HEK293 (cell line): ENCODE measurements at regions not wholly inside any gene's neighbourhood (a gene's known extent, or its start where the extent isn't known, plus 50 kb on each side); places are given as distances from the start of the nearest gene placed in this dataset.
"Not testable (repeated sequence)": the region's sequence is repeated elsewhere in the genome, so short reads cannot be mapped to it uniquely, and the experiment has no call there.

ENCODE experiments used
- CTCF ChIA-PET: fragments of 350-600 bp; formaldehyde crosslinking; extraction: SDS; loops from one replicate; lab custom pipeline; 2021; ENCODE audit warnings: antibody characterized with exemption; lab: Yijun Ruan, JAX
- POLR2A ChIA-PET: fragments of 300-600 bp; formaldehyde crosslinking; extraction: SDS; loops from one replicate; lab custom pipeline; 2020; ENCODE audit warnings: antibody characterized with exemption, inconsistent platforms; lab: Yijun Ruan, JAX
- H3K27ac ChIP-seq: fragments of 200-500 bp; sonication (Bioruptor generic); 2 replicates; pipeline ENCODE4 v1.5.1; 2014; ENCODE audit warnings: low read depth, low read length, control low read depth, inconsistent platforms; ENCODE audit errors: extremely low read depth
- H3K36me3 ChIP-seq, 2 experiments: fragments of 200-500 bp in 1 of 2; sonication (Bioruptor generic) in 1 of 2; 1 replicate in 1 of 2; 2 replicates in 1 of 2; pipeline ENCODE4 v1.5.1; 2014 to 2017; ENCODE audit warnings: inconsistent platforms in 2 of 2, low read length in 2 of 2; ENCODE audit not compliant: control insufficient read depth in 2 of 2, insufficient read depth in 1 of 2
- H3K4me1 ChIP-seq: fragments of 200-500 bp; sonication (Bioruptor generic); 2 replicates; pipeline ENCODE4 v1.5.1; 2014; ENCODE audit warnings: mild to moderate bottlenecking, low read length, inconsistent platforms; ENCODE audit not compliant: control insufficient read depth, insufficient read depth
- H3K4me3 ChIP-seq: 2 replicates; pipeline ENCODE4 v1.5.1; 2011; ENCODE audit warnings: low read depth, mild to moderate bottlenecking, control low read depth, low read length, moderate library complexity
- H3K9me3 ChIP-seq: fragments of 200-500 bp; sonication (Bioruptor generic); 2 replicates; pipeline ENCODE4 v1.5.1; 2014; ENCODE audit warnings: low read depth, low read length, inconsistent platforms; ENCODE audit not compliant: control insufficient read depth, insufficient read depth
- FEZF1 ChIP-seq: fragments of 450-650 bp; formaldehyde crosslinking; IDR thresholded peaks from 2 replicates; pipeline ENCODE4 v1.5.1; 2016; ENCODE audit warnings: missing biosample characterization, missing genetic modification characterization
- KLF10 ChIP-seq: fragments of 450-650 bp; IDR thresholded peaks from 2 replicates; pipeline ENCODE4 v1.5.1; 2018; ENCODE audit warnings: missing biosample characterization, mild to moderate bottlenecking, missing genetic modification characterization
- PRDM1 ChIP-seq: fragments of 450-650 bp; formaldehyde crosslinking; IDR thresholded peaks from 2 replicates; pipeline ENCODE4; 2016; ENCODE audit warnings: missing biosample characterization, missing genetic modification characterization
- SCRT1 ChIP-seq: fragments of 450-650 bp; formaldehyde crosslinking; IDR thresholded peaks from 2 replicates; pipeline ENCODE4 v1.5.1; 2016; ENCODE audit warnings: missing biosample characterization, missing genetic modification characterization, borderline replicate concordance
- TRIM28 ChIP-seq: IDR thresholded peaks from 2 replicates; pipeline ENCODE4 v1.6.1; 2011; ENCODE audit warnings: low read length, control low read depth, borderline replicate concordance
- WT1 ChIP-seq: fragments of 450-650 bp; formaldehyde crosslinking; IDR thresholded peaks from 2 replicates; pipeline ENCODE4 v1.5.1; 2016; ENCODE audit warnings: missing biosample characterization, missing genetic modification characterization
- ZBTB1 ChIP-seq: fragments of 450-650 bp; formaldehyde crosslinking; IDR thresholded peaks from 2 replicates; pipeline ENCODE4 v1.5.1; 2016; ENCODE audit warnings: missing biosample characterization, missing genetic modification characterization
- ZNF10 ChIP-seq: fragments of 450-650 bp; formaldehyde crosslinking; IDR thresholded peaks from 2 replicates; pipeline ENCODE4 v1.5.1; 2017; ENCODE audit warnings: missing biosample characterization, missing genetic modification characterization
- ZNF16 ChIP-seq: fragments of 450-650 bp; formaldehyde crosslinking; IDR thresholded peaks from 2 replicates; pipeline ENCODE4 v1.5.1; 2016; ENCODE audit warnings: low read depth, missing biosample characterization, missing genetic modification characterization
- ZNF19 ChIP-seq: fragments of 450-650 bp; formaldehyde crosslinking; IDR thresholded peaks from 2 replicates; pipeline ENCODE4; 2016; ENCODE audit warnings: missing biosample characterization, missing genetic modification characterization, low read depth
- ZNF2 ChIP-seq: fragments of 450-650 bp; formaldehyde crosslinking; IDR thresholded peaks from 2 replicates; pipeline ENCODE4 v1.5.1; 2016; ENCODE audit warnings: missing biosample characterization, missing genetic modification characterization
- ZNF280D ChIP-seq: fragments of 450-650 bp; formaldehyde crosslinking; IDR thresholded peaks from 2 replicates; pipeline ENCODE4 v1.5.1; 2016; ENCODE audit warnings: missing biosample characterization, missing genetic modification characterization
- ZNF335 ChIP-seq: fragments of 450-650 bp; formaldehyde crosslinking; conservative IDR thresholded peaks from 2 replicates; pipeline ENCODE4 v1.5.1; 2016; ENCODE audit warnings: missing biosample characterization, missing genetic modification characterization
- ZNF350 ChIP-seq: fragments of 450-650 bp; formaldehyde crosslinking; IDR thresholded peaks from 2 replicates; pipeline ENCODE4 v1.5.0; 2017; ENCODE audit warnings: missing biosample characterization, mild to moderate bottlenecking, missing genetic modification characterization
- ZNF404 ChIP-seq: fragments of 450-650 bp; formaldehyde crosslinking; IDR thresholded peaks from 2 replicates; pipeline ENCODE4 v1.5.1; 2017; ENCODE audit warnings: missing biosample characterization, missing genetic modification characterization
- ZNF423 ChIP-seq: fragments of 450-650 bp; formaldehyde crosslinking; IDR thresholded peaks from 2 replicates; pipeline ENCODE4 v1.5.1; 2016; ENCODE audit warnings: missing biosample characterization, missing genetic modification characterization
- ZNF544 ChIP-seq: fragments of 450-650 bp; formaldehyde crosslinking; IDR thresholded peaks from 2 replicates; pipeline ENCODE4 v1.5.0; 2017; ENCODE audit warnings: missing biosample characterization, missing genetic modification characterization
- ZNF585B ChIP-seq: fragments of 450-650 bp; formaldehyde crosslinking; IDR thresholded peaks from 2 replicates; pipeline ENCODE4 v1.5.1; 2016; ENCODE audit warnings: missing biosample characterization, missing genetic modification characterization
- ZNF600 ChIP-seq: fragments of 450-650 bp; formaldehyde crosslinking; IDR thresholded peaks from 2 replicates; pipeline ENCODE4 v1.5.1; 2016; ENCODE audit warnings: missing biosample characterization, missing genetic modification characterization
- ZNF621 ChIP-seq: fragments of 450-650 bp; formaldehyde crosslinking; IDR thresholded peaks from 2 replicates; pipeline ENCODE4 v1.5.1; 2017; ENCODE audit warnings: missing biosample characterization, missing genetic modification characterization
- ZNF623 ChIP-seq: fragments of 450-650 bp; formaldehyde crosslinking; IDR thresholded peaks from 2 replicates; pipeline ENCODE4 v1.5.1; 2016; ENCODE audit warnings: missing biosample characterization, missing genetic modification characterization
- ZNF670 ChIP-seq: fragments of 450-650 bp; formaldehyde crosslinking; IDR thresholded peaks from 2 replicates; pipeline ENCODE4 v1.5.1; 2016; ENCODE audit warnings: missing biosample characterization, missing genetic modification characterization, low read depth
- ZSCAN16 ChIP-seq: fragments of 450-650 bp; formaldehyde crosslinking; IDR thresholded peaks from 2 replicates; pipeline ENCODE4 v1.5.1; 2016; ENCODE audit warnings: missing biosample characterization, missing genetic modification characterization
- TF ChIP-seq, protein P1 (sequence below): fragments of 450-650 bp; formaldehyde crosslinking; optimal IDR thresholded peaks from 2 replicates; pipeline ENCODE3; 2016; ENCODE audit warnings: missing biosample characterization, mild to moderate bottlenecking, missing genetic modification characterization
- TF ChIP-seq, protein P2 (sequence below): fragments of 450-650 bp; formaldehyde crosslinking; IDR thresholded peaks from 2 replicates; pipeline ENCODE4 v1.5.1; 2017; ENCODE audit warnings: missing biosample characterization, missing genetic modification characterization
- TF ChIP-seq, protein P3 (sequence below): fragments of 450-650 bp; formaldehyde crosslinking; IDR thresholded peaks from 2 replicates; pipeline ENCODE4 v1.5.1; 2017; ENCODE audit warnings: missing biosample characterization, missing genetic modification characterization

DNA sequence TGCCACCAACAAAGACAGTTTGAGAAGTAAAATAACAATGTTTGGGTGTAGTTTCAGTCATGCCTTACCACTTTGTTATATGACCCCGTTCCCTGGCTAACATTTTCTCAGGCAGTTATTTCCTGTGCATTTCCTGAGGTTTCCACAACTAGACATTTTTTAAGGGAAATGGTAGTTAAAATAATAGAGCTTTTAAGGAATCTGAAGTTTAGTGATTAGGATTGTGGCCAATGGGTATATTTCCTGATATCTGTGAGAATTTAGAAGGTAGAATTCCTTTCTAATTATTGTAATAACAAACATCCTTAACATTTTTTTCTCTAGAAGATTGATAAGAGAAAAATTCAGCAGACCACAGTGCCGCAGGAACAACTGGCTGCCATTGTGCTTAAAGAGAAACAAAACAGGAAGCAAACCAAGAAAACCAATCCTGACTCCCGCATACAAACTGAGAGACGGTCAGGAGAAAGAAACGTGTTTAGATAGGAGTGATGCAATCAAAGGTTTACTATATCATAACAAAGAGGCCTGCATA, 193.6 kb downstream of the MBL2 start (continued):
- TF ChIP-seq, protein P1, sequence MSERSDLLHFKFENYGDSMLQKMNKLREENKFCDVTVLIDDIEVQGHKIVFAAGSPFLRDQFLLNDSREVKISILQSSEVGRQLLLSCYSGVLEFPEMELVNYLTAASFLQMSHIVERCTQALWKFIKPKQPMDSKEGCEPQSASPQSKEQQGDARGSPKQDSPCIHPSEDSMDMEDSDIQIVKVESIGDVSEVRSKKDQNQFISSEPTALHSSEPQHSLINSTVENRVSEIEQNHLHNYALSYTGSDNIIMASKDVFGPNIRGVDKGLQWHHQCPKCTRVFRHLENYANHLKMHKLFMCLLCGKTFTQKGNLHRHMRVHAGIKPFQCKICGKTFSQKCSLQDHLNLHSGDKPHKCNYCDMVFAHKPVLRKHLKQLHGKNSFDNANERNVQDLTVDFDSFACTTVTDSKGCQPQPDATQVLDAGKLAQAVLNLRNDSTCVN (tag by site-specific recombination) = no peak
- TF ChIP-seq FEZF1 (tag by site-specific recombination) (no peak), ZNF670 (no peak), PRDM1 (tag by site-specific recombination) (no peak), ZSCAN16 (tag by site-specific recombination) (no peak), ZNF404 (no peak), ZNF600 (tag by site-specific recombination) (no peak), ZNF10 (tag by site-specific recombination) (no peak), WT1 (tag by site-specific recombination) (no peak), ZNF585B (tag by site-specific recombination) (no peak)
- TF ChIP-seq, protein P2, sequence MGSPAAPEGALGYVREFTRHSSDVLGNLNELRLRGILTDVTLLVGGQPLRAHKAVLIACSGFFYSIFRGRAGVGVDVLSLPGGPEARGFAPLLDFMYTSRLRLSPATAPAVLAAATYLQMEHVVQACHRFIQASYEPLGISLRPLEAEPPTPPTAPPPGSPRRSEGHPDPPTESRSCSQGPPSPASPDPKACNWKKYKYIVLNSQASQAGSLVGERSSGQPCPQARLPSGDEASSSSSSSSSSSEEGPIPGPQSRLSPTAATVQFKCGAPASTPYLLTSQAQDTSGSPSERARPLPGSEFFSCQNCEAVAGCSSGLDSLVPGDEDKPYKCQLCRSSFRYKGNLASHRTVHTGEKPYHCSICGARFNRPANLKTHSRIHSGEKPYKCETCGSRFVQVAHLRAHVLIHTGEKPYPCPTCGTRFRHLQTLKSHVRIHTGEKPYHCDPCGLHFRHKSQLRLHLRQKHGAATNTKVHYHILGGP (tag by site-specific recombination) = no peak

DNA sequence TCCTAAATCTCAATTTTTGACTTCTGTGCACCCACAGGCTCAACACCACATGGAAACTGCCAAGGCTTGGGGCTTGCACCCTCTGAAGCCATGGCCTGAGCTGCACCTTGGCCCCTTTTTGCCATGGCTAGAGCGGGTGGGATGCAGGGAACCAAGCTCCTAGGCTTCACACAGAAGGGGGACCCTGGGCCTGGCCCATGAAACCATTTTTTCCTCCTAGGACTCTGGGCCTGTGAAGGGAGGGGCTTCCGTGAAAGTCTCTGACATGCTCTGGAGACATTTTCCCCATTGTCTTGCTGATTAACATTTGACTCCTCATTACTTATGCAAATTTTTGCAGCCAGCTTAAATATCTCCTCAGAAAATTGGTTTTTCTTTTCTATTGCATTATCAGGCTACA, 190.9 kb downstream of the MBL2 start:
- H3K9me3 ChIP-seq, H3K4me3 ChIP-seq, POLR2A ChIA-PET, H3K36me3 ChIP-seq, H3K27ac ChIP-seq, H3K4me1 ChIP-seq: not testable (repeated sequence)
- CTCF ChIA-PET = interaction anchor here (1.2 kb wide), 1 partner anchor 10 kb away, joined by 4 read pairs; no protein-coding TSS in a partner anchor
- peak; percentile 35; the same call in 1 of the 2 replicates for TF ChIP-seq TRIM28
- TF ChIP-seq ZNF585B (tag by site-specific recombination) = peak; percentile 89

GRCh38 chr10:52583336-52583735, 189.2 kb downstream of the MBL2 start:
- Histone ChIP-seq H3K4me1 (no peaks in the 10 kb centered on the region), H3K4me3 (no peak overlapping the region), H3K27ac (no peak overlapping the region), H3K9me3 (no peaks in the 10 kb centered on the region), H3K36me3 (no peaks in the 10 kb centered on the region)
- ChIA-PET POLR2A (no interaction called here), CTCF (interaction anchor here (0.6 to 1.5 kb wide), 2 partner anchors 11 to 22 kb away, joined by 3 to 5 read pairs; no protein-coding TSS in a partner anchor)
- TF ChIP-seq, protein P1 (tag by site-specific recombination) = no peak
- TF ChIP-seq ZNF350 (tag by site-specific recombination) (no peak), KLF10 (tag by site-specific recombination) (no peak), ZNF621 (no peak), ZNF16 (tag by site-specific recombination) (no peak), ZNF623 (tag by site-specific recombination) (no peak), FEZF1 (tag by site-specific recombination) (no peak), ZNF335 (tag by site-specific recombination) (no peak), ZNF423 (tag by site-specific recombination) (no peak), ZNF280D (no peak), ZNF19 (tag by site-specific recombination) (no peak), ZNF544 (tag by site-specific recombination) (no peak), SCRT1 (tag by site-specific recombination) (no peak), ZBTB1 (no peak), ZNF2 (tag by site-specific recombination) (no peak)
- TF ChIP-seq, protein P3, sequence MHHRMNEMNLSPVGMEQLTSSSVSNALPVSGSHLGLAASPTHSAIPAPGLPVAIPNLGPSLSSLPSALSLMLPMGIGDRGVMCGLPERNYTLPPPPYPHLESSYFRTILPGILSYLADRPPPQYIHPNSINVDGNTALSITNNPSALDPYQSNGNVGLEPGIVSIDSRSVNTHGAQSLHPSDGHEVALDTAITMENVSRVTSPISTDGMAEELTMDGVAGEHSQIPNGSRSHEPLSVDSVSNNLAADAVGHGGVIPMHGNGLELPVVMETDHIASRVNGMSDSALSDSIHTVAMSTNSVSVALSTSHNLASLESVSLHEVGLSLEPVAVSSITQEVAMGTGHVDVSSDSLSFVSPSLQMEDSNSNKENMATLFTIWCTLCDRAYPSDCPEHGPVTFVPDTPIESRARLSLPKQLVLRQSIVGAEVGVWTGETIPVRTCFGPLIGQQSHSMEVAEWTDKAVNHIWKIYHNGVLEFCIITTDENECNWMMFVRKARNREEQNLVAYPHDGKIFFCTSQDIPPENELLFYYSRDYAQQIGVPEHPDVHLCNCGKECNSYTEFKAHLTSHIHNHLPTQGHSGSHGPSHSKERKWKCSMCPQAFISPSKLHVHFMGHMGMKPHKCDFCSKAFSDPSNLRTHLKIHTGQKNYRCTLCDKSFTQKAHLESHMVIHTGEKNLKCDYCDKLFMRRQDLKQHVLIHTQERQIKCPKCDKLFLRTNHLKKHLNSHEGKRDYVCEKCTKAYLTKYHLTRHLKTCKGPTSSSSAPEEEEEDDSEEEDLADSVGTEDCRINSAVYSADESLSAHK (tag by site-specific recombination) = no peak
